Panc1 (cell line): ENCODE measurements at regions not wholly inside any gene's neighbourhood (a gene's known extent, or its start where the extent isn't known, plus 50 kb on each side); places are given as distances from the start of the nearest gene placed in this dataset.

Source experiments
- ATAC-seq: fragments of 200-7000 bp; cut with Tn5 transposase; 2 replicates; pipeline ENCODE4 v1.9.1; 2020; ENCODE audit warnings: mild to moderate bottlenecking, moderate library complexity
- BruUV-seq: library from RNA; stranded (reverse); fragments of 400-500 nt; replicated peaks from 2 replicates; lab custom pipeline; 2021; lab: Mats Ljungman, UMichigan
- CTCF ChIA-PET: fragments of 300-600 bp; sonication (Branson Sonifier 250); formaldehyde crosslinking; loops from one replicate; lab custom pipeline; 2022; ENCODE audit warnings: antibody characterized with exemption; lab: Charles Lee
- POLR2A ChIA-PET: fragments of 300-600 bp; sonication (Branson Sonifier 250); formaldehyde crosslinking; loops from one replicate; lab custom pipeline; 2022; ENCODE audit warnings: antibody characterized with exemption; lab: Charles Lee
- DNase-seq: peaks from one replicate; pipeline ENCODE4 v3.0.0-alpha.2; 2010; ENCODE audit warnings: low read depth, low spot score
- H3K27ac ChIP-seq: 2 replicates; pipeline ENCODE4 v1.5.1; 2011; ENCODE audit warnings: mild to moderate bottlenecking, low read length, inconsistent platforms
- H3K27me3 ChIP-seq: fragments of 200-500 bp; sonication (Bioruptor generic); 2 replicates; pipeline ENCODE4 v1.6.0; 2014; ENCODE audit warnings: low read length, inconsistent platforms; ENCODE audit not compliant: control insufficient read depth, insufficient read depth
- H3K36me3 ChIP-seq: fragments of 200-500 bp; sonication (Bioruptor generic); 2 replicates; pipeline ENCODE4 v1.5.1; 2014; ENCODE audit warnings: inconsistent platforms, mild to moderate bottlenecking, low read length, moderate library complexity; ENCODE audit not compliant: control insufficient read depth, insufficient read depth
- H3K4me1 ChIP-seq: 2 replicates; pipeline ENCODE4 v1.5.1; 2011; ENCODE audit warnings: inconsistent platforms, mild to moderate bottlenecking, low read length, moderate library complexity; ENCODE audit not compliant: control insufficient read depth, insufficient read depth
- H3K4me3 ChIP-seq, 2 experiments: 2 replicates each; pipeline ENCODE4 v1.5.1; 2011 to 2012; ENCODE audit warnings: low read depth in 2 of 2, low read length in 2 of 2, mild to moderate bottlenecking in 2 of 2, inconsistent platforms in 1 of 2, moderate library complexity in 1 of 2
- H3K9me3 ChIP-seq: fragments of 200-500 bp; sonication (Bioruptor generic); 2 replicates; pipeline ENCODE4 v1.5.1; 2014; ENCODE audit warnings: low read depth, mild to moderate bottlenecking, inconsistent platforms, low read length, moderate library complexity; ENCODE audit not compliant: control insufficient read depth, insufficient read depth
- CTCF ChIP-seq: fragments of 450-650 bp; IDR thresholded peaks from 2 replicates; pipeline ENCODE4 v1.5.1; 2017; ENCODE audit warnings: mild to moderate bottlenecking
- POLR2AphosphoS5 ChIP-seq: IDR thresholded peaks from 2 replicates; pipeline ENCODE4 v1.6.1; 2012; ENCODE audit warnings: mild to moderate bottlenecking, low read depth, low read length, moderate library complexity
- REST ChIP-seq, 2 experiments: IDR thresholded peaks; 2 replicates each; pipeline ENCODE4 v1.6.1; 2011 to 2012; ENCODE audit warnings: low read depth in 2 of 2, control low read depth in 1 of 2, low read length in 1 of 2, mild to moderate bottlenecking in 1 of 2, moderate library complexity in 1 of 2; ENCODE audit not compliant: insufficient read depth in 1 of 2
- SIN3A ChIP-seq: IDR thresholded peaks from 2 replicates; pipeline ENCODE4 v1.6.1; 2012; ENCODE audit warnings: low read depth, mild to moderate bottlenecking, low read length, moderate library complexity, borderline replicate concordance; ENCODE audit not compliant: insufficient read depth
- TCF7L2 ChIP-seq: IDR thresholded peaks from 2 replicates; pipeline ENCODE4 v1.6.1; 2011; ENCODE audit warnings: mild to moderate bottlenecking, low read depth, low read length, inconsistent platforms
- in situ Hi-C: cut with HindIII; loops from 2 replicates; pipeline ENCODE4 v1.10.0; 2016; ENCODE audit warnings: low sequenced_read_pairs, low pct_unique_long_range_greater_than_20kb
- intact Hi-C: fragments of 100-400 bp; cut with micrococcal nuclease; formaldehyde crosslinking; loops from one replicate; pipeline ENCODE4 v1.10.0; 2022; ENCODE audit not compliant: unreplicated experiment

GRCh38 chr12:30000401-30000800 lies 216.7 kb upstream of the TMTC1 start:
- Histone ChIP-seq H3K36me3 (no peaks in the 10 kb centered on the region), H3K4me1 (no peaks in the 10 kb centered on the region), H3K4me3 (no peak overlapping the region), H3K27me3 (no peaks in the 10 kb centered on the region), H3K9me3 (no peaks in the 10 kb centered on the region), H3K27ac (no peak overlapping the region)
- TF ChIP-seq POLR2AphosphoS5 = no peak
- TF ChIP-seq CTCF = no peak
- no peak for TF ChIP-seq TCF7L2
- no peak for TF ChIP-seq SIN3A
- TF ChIP-seq REST (IDR thresholded peaks at IDR 0.05; ENCODE audit: insufficient read depth in 1 of 2, low read depth in 2 of 2, low read length in 1 of 2) = no peak
- DNase-seq (no peak), ATAC-seq (no peak)
- in situ Hi-C loops = no loop called here
- ChIA-PET POLR2A (no interaction called here), CTCF (no interaction called here)
- intact Hi-C loops = no loop called here
- no TSS peak for BruUV-seq

- no TSS peak for BruUV-seq
- ChIA-PET CTCF (no interaction called here), POLR2A (no interaction called here)
- Histone ChIP-seq H3K4me1 (no peaks in the 10 kb centered on the region), H3K27ac (no peak overlapping the region), H3K36me3 (no peaks in the 10 kb centered on the region), H3K9me3 (no peaks in the 10 kb centered on the region), H3K27me3 (no peaks in the 10 kb centered on the region), H3K4me3 (no peak overlapping the region)
- in situ Hi-C loops (no loop called here), intact Hi-C loops (no loop called here)
- ATAC-seq (no peak), DNase-seq (no peak)
- no peak for TF ChIP-seq SIN3A
- no peak for TF ChIP-seq TCF7L2
These were observed 213.3 kb upstream of the TMTC1 start for GRCh38 chr12:29996993-29997392.

- CTCF ChIA-PET = no interaction called here
- no peak overlapping the region for H3K27ac ChIP-seq
- no peak for TF ChIP-seq POLR2AphosphoS5
- TF ChIP-seq CTCF = no peak
- TF ChIP-seq SIN3A = no peak
- no peak for TF ChIP-seq TCF7L2
- no peak for TF ChIP-seq REST (IDR thresholded peaks at IDR 0.05; ENCODE audit: insufficient read depth in 1 of 2, low read depth in 2 of 2, low read length in 1 of 2)
- no peak for DNase-seq
- H3K27me3 ChIP-seq = no peaks in the 10 kb centered on the region
- no peaks in the 10 kb centered on the region for H3K36me3 ChIP-seq
- in situ Hi-C loops = no loop called here
- BruUV-seq = no TSS peak
- intact Hi-C loops = no loop called here
- ATAC-seq = no peak
- POLR2A ChIA-PET = no interaction called here
- peaks cover 3% of the 10 kb centered on the region; the same call in 1 of the 2 replicates for H3K9me3 ChIP-seq
- H3K4me1 ChIP-seq = no peaks in the 10 kb centered on the region
- H3K4me3 ChIP-seq = no peak overlapping the region
These were observed 208.6 kb upstream of the TMTC1 start for GRCh38 chr12:29992366-29992765.
